Muscle of leg (tissue), 3 donors: ENCODE measurements at regions not wholly inside any gene's neighbourhood (a gene's known extent, or its start where the extent isn't known, plus 50 kb on each side); places are given as distances from the start of the nearest gene placed in this dataset.

ENCODE experiments used
- DNase-seq: peaks from one replicate; pipeline ENCODE4 v3.0.0; 2013
- H3K27ac ChIP-seq: one replicate; pipeline ENCODE4 v1.5.1; 2013; ENCODE audit warnings: mild to moderate bottlenecking, low read length, control low read depth
- H3K27me3 ChIP-seq: one replicate; pipeline ENCODE4 v1.6.1; 2013; ENCODE audit warnings: low read length; ENCODE audit not compliant: control insufficient read depth, insufficient read depth
- H3K36me3 ChIP-seq: one replicate; pipeline ENCODE4 v1.6.1; 2013; ENCODE audit warnings: low read length; ENCODE audit not compliant: control insufficient read depth, insufficient read depth
- H3K4me1 ChIP-seq: one replicate; pipeline ENCODE4 v1.6.1; 2013; ENCODE audit warnings: low read length; ENCODE audit not compliant: control insufficient read depth, insufficient read depth
- H3K4me3 ChIP-seq: one replicate; pipeline ENCODE4 v1.5.1; 2013; ENCODE audit warnings: low read length, control low read depth
- H3K9me3 ChIP-seq: replicated peaks from 2 replicates; pipeline ENCODE4 v1.6.1; 2013; ENCODE audit warnings: low read depth, low read length; ENCODE audit not compliant: control insufficient read depth
- WGBS: methylation state at CpG from one replicate; pipeline ENCODE4 v1.1.5; 2013; ENCODE audit warnings: missing lambda C conversion rate; ENCODE audit not compliant: insufficient coverage; 5-methylcytosine and 5-hydroxymethylcytosine counted together

GRCh38 chr1:95730986-95731385, 497.0 kb downstream of the RWDD3 start:
- Histone ChIP-seq H3K9me3 (no peaks in the 10 kb centered on the region), H3K4me1 (no peaks in the 10 kb centered on the region), H3K27ac (no peak overlapping the region), H3K36me3 (no peaks in the 10 kb centered on the region), H3K4me3 (no peak overlapping the region), H3K27me3 (no peaks in the 10 kb centered on the region)
- no CpG with 5 or more reads among the region's 3 CpGs for WGBS
- no peak for DNase-seq

GRCh38 chr1:95731466-95731865, 497.5 kb downstream of the RWDD3 start:
- Histone ChIP-seq H3K4me1 (no peaks in the 10 kb centered on the region), H3K27ac (no peak overlapping the region), H3K4me3 (no peak overlapping the region), H3K9me3 (no peaks in the 10 kb centered on the region), H3K27me3 (no peaks in the 10 kb centered on the region), H3K36me3 (no peaks in the 10 kb centered on the region)
- DNase-seq: no peak

DNA sequence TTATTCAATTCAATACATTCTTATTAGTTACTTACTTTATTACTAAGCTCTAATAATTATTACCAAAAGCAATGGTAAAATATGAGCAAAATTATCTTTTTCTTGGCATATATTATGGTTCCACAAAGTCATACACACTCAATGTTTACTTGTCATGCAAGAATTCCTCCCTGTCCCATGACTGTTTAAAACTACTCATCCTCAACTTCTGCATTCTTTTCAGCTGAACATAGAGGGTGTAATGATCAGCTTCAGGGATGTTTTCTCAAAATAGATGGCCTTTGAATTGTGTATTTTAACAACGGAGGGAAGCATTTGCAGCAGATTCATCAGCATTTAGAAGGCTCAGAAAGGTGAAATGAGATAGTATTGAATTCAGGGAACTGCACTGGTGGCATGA, 499.0 kb downstream of the RWDD3 start:
- Histone ChIP-seq H3K4me3 (no peak overlapping the region), H3K4me1 (no peaks in the 10 kb centered on the region), H3K36me3 (no peaks in the 10 kb centered on the region), H3K27ac (no peak overlapping the region), H3K27me3 (no peaks in the 10 kb centered on the region), H3K9me3 (no peaks in the 10 kb centered on the region)
- WGBS: 71% methylated on average over 1 of the region's 1 CpG
- no peak for DNase-seq

DNA sequence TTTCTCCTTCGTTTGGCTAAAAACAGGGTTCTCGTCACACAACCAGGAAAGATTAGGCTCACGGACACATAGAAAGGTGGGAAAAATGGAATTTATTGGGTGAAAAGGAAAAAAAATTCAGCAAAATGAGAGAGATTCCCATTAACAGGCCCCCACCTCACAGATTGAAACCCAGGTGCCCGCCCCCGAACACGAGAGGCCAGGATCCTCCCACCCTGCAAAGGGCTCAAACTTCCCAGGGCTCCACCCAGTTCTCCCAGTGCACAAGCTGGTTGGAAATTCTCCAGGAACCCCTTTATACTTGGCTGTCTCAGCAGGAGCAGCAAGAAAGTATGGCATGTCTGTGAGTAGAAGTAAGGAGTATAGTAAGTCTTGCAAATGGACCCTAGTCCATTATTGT, 499.7 kb downstream of the RWDD3 start:
- Histone ChIP-seq H3K27ac (no peak overlapping the region), H3K4me3 (no peak overlapping the region), H3K36me3 (no peaks in the 10 kb centered on the region), H3K4me1 (no peaks in the 10 kb centered on the region), H3K27me3 (no peaks in the 10 kb centered on the region), H3K9me3 (no peaks in the 10 kb centered on the region)
- DNase-seq: no peak
- WGBS: 83% methylated on average over 2 of the region's 6 CpGs

GRCh38 chr1:95734560-95734959, 500.6 kb downstream of the RWDD3 start:
- no peaks in the 10 kb centered on the region for H3K9me3 ChIP-seq
- H3K36me3 ChIP-seq: no peaks in the 10 kb centered on the region
- no peaks in the 10 kb centered on the region for H3K27me3 ChIP-seq
- no peak overlapping the region for H3K4me3 ChIP-seq
- DNase-seq: no peak
- no peaks in the 10 kb centered on the region for H3K4me1 ChIP-seq
- H3K27ac ChIP-seq: no peak overlapping the region
- no CpG with 5 or more reads among the region's 2 CpGs for WGBS

DNA sequence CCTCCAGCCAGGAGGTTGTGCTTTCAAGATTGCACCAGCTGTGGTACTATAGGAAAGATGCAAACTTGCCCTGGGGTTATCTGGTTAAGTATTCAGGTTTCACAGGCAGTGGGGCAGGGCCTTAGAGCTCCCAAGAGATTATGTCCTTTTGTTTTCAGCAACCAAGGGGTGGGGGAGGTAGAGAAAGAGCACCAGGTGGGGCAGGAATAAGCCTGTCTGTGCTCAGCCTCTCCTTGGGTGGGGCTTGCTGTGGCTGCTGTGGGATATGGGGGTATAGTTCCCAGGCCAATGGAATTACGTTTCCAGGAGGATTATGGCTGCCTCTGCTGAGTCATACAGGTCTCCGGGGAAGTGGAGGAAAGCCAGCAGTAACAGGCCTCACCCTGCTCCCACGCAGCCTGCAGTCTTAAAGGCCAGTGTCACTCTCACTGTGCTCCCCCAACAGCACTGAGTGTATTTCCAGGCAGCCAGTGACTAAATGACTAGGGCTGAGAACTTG, 508.6 kb downstream of the RWDD3 start:
- Histone ChIP-seq H3K27me3 (no peaks in the 10 kb centered on the region), H3K36me3 (no peaks in the 10 kb centered on the region), H3K4me3 (no peak overlapping the region), H3K9me3 (no peaks in the 10 kb centered on the region), H3K4me1 (peaks cover 4% of the 10 kb centered on the region), H3K27ac (no peak overlapping the region)
- WGBS: 43% methylated on average over 2 of the region's 3 CpGs
- peak; percentile 50 for DNase-seq

DNA sequence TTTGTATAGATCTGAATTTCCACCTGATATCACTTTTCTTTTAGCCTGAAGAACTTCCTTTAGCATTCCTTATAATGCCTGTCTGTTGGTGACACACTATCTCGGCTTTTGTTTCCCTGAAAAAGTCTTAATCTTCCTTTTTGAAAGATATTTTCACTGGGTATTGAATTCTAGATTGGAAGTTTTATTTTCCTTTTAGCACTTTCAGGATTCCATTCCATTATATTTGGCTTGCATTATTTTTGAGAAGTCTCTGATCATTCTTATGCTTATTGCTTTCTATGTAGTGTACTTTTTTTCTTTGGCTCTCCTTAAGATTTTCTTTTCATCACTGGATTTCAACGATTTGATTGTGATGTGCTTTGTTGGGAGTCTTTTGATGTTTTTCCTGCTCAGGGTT, 510.7 kb downstream of the RWDD3 start:
- no CpG with 5 or more reads among the region's 2 CpGs for WGBS
- H3K9me3 ChIP-seq: no peaks in the 10 kb centered on the region
- H3K27ac ChIP-seq: no peak overlapping the region
- no peak overlapping the region for H3K4me3 ChIP-seq
- no peaks in the 10 kb centered on the region for H3K27me3 ChIP-seq
- peaks cover 4% of the 10 kb centered on the region for H3K4me1 ChIP-seq
- DNase-seq: no peak
- H3K36me3 ChIP-seq: no peaks in the 10 kb centered on the region

- Histone ChIP-seq H3K4me3 (no peak overlapping the region), H3K27me3 (no peaks in the 10 kb centered on the region), H3K9me3 (peaks cover 22% of the 10 kb centered on the region), H3K27ac (no peak overlapping the region), H3K36me3 (no peaks in the 10 kb centered on the region), H3K4me1 (no peaks in the 10 kb centered on the region)
- DNase-seq: no peak
- WGBS: 94% methylated on average over 19 of the region's 26 CpGs
Measured at GRCh38 chr1:95752515-95753381, 518.7 kb downstream of the RWDD3 start.

GRCh38 chr1:95753382-95754016, 519.5 kb downstream of the RWDD3 start:
- no peaks in the 10 kb centered on the region for H3K36me3 ChIP-seq
- no peak overlapping the region for H3K27ac ChIP-seq
- no peaks in the 10 kb centered on the region for H3K4me1 ChIP-seq
- no peak overlapping the region for H3K4me3 ChIP-seq
- DNase-seq: no peak
- WGBS: 91% methylated on average over 11 of the region's 12 CpGs
- no peaks in the 10 kb centered on the region for H3K27me3 ChIP-seq
- peaks cover 22% of the 10 kb centered on the region for H3K9me3 ChIP-seq

DNA sequence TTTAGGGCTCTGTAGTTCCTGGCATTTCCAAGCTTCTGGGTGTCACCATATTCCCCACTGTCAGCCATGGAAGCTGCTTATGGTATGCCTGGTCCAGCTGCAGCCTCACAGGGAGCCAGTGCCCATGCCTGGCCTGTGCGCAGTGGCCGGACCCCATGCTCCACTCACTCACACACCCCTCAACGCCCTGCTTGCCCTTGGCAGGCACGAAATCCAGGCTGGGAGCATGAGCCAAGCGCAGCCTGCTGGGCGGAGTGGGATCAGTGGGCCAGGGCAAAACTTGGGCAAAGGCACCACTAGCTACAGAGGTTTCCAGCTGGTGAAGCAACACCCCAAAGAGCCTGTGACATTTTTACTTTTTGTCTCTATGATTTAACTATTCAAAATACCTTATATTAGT, 520.4 kb downstream of the RWDD3 start:
- peaks cover 22% of the 10 kb centered on the region for H3K9me3 ChIP-seq
- H3K36me3 ChIP-seq: no peaks in the 10 kb centered on the region
- H3K27ac ChIP-seq: no peak overlapping the region
- H3K4me3 ChIP-seq: no peak overlapping the region
- no peak for DNase-seq
- no peaks in the 10 kb centered on the region for H3K27me3 ChIP-seq
- WGBS: 100% methylated on average over 2 of the region's 6 CpGs
- H3K4me1 ChIP-seq: no peaks in the 10 kb centered on the region
